K562 (cell line): ENCODE measurements at regions not wholly inside any gene's neighbourhood (a gene's known extent, or its start where the extent isn't known, plus 50 kb on each side); places are given as distances from the start of the nearest gene placed in this dataset.

ENCODE experiments used
- ATAC-seq: fragments of 200-7000 bp; cut with Tn5 transposase; 3 replicates; pipeline ENCODE4 v1.9.1; 2020; ENCODE audit warnings: moderate library complexity
- BruUV-seq: library from RNA; stranded (reverse); fragments of 400-500 nt; replicated peaks from 2 replicates; lab custom pipeline; 2021; lab: Mats Ljungman, UMichigan
- CTCF ChIA-PET: fragments of 300-600 bp; formaldehyde crosslinking; extraction: SDS; loops from one replicate; lab custom pipeline; 2021; ENCODE audit warnings: low intra/inter-chr PET ratio; lab: Yijun Ruan, JAX
- POLR2A ChIA-PET: fragments of 300-600, 350-650 bp; sonication (Branson Sonifier 250); formaldehyde crosslinking; extraction: SDS; loops from one replicate; lab custom pipeline; 2021; ENCODE audit warnings: antibody characterized with exemption, inconsistent platforms; lab: Yijun Ruan, JAX
- DNase-seq, 4 experiments: peaks; one replicate each; pipeline versions ENCODE4 v3.0.0 to v3.0.0-alpha.2; 2011 to 2018; ENCODE audit warnings: low spot score in 3 of 4, mixed read lengths in 3 of 4; ENCODE audit errors: extremely low read depth in 1 of 4
- FAIRE-seq: peaks from 2 replicates; lab custom pipeline; 2011; peaks lifted over from hg19 to GRCh38; lab: Jason Lieb, UNC
- H2AFZ ChIP-seq: 2 replicates; pipeline ENCODE4 v1.6.0; 2011; ENCODE audit warnings: low read depth, low read length, control low read depth, inconsistent platforms
- H3K27ac ChIP-seq: fragments of 200-600 bp; 3 replicates; pipeline ENCODE4 v1.8.0; 2011; ENCODE audit warnings: low read depth, mild to moderate bottlenecking, control low read depth, inconsistent platforms, low read length, moderate library complexity, mixed read lengths; ENCODE audit errors: extremely low read depth
- H3K27me3 ChIP-seq, 2 experiments: fragments of 300-600 bp in 1 of 2; 2 replicates in 1 of 2; 3 replicates in 1 of 2; pipeline versions ENCODE4 v1.6.0 to v1.8.0; 2011; ENCODE audit warnings: inconsistent platforms in 2 of 2, low read length in 2 of 2, mild to moderate bottlenecking in 1 of 2, mixed read lengths in 1 of 2, moderate library complexity in 1 of 2; ENCODE audit not compliant: control insufficient read depth in 2 of 2, insufficient read depth in 2 of 2
- H3K36me3 ChIP-seq: fragments of 300-600 bp; 3 replicates; pipeline ENCODE4 v1.8.0; 2011; ENCODE audit warnings: mild to moderate bottlenecking, low read length, inconsistent platforms; ENCODE audit not compliant: control insufficient read depth, insufficient read depth
- H3K4me1 ChIP-seq, 2 experiments: fragments of 200-600 bp in 1 of 2; replicated peaks in 1 of 2; 2 replicates in 1 of 2; 3 replicates in 1 of 2; pipeline versions ENCODE4 v1.5.1 to v1.8.0; 2011; ENCODE audit warnings: inconsistent platforms in 2 of 2, low read length in 2 of 2, mild to moderate bottlenecking in 1 of 2, mixed read lengths in 1 of 2, moderate library complexity in 1 of 2; ENCODE audit not compliant: control insufficient read depth in 2 of 2, insufficient read depth in 2 of 2
- H3K4me2 ChIP-seq: 2 replicates; pipeline ENCODE4 v1.6.1; 2011; ENCODE audit warnings: low read length, control low read depth, inconsistent platforms, mixed read lengths; ENCODE audit not compliant: insufficient read depth
- H3K4me3 ChIP-seq: fragments of 200-600 bp; sonication (generic), shearing (Covaris generic); 2 replicates; pipeline ENCODE4 v1.5.1; 2016; ENCODE audit warnings: control low read depth, inconsistent platforms
- H3K79me2 ChIP-seq: fragments of 200-600 bp; 3 replicates; pipeline ENCODE4 v1.8.0; 2011; ENCODE audit warnings: low read length, inconsistent platforms; ENCODE audit not compliant: control insufficient read depth, insufficient read depth
- H3K9ac ChIP-seq, 2 experiments: 2 replicates each; pipeline versions ENCODE4 v1.6.0 to v1.6.1; 2011; ENCODE audit warnings: low read depth in 2 of 2, low read length in 2 of 2, control low read depth in 1 of 2, inconsistent platforms in 1 of 2, mild to moderate bottlenecking in 1 of 2, mixed read lengths in 1 of 2; ENCODE audit not compliant: insufficient read depth in 1 of 2
- H3K9me1 ChIP-seq: one replicate; pipeline ENCODE4 v1.6.0; 2011; ENCODE audit warnings: inconsistent platforms, mild to moderate bottlenecking, low read length, moderate library complexity; ENCODE audit not compliant: control insufficient read depth, insufficient read depth
- H3K9me3 ChIP-seq: replicated peaks from 2 replicates; pipeline ENCODE4 v1.5.1; 2011; ENCODE audit warnings: low read depth, low read length, inconsistent platforms; ENCODE audit not compliant: control insufficient read depth, insufficient read depth
- H4K20me1 ChIP-seq: replicated peaks from 2 replicates; pipeline ENCODE4 v1.6.1; 2011; ENCODE audit warnings: low read length, inconsistent platforms, mixed read lengths; ENCODE audit not compliant: control insufficient read depth, insufficient read depth
- BDP1 ChIP-seq: IDR thresholded peaks from 3 replicates; pipeline ENCODE4 v1.6.1; 2011; ENCODE audit not compliant: insufficient read length, insufficient read depth
- MAFG ChIP-seq: fragments of 450-650 bp; conservative IDR thresholded peaks from 2 replicates; pipeline ENCODE4 v1.6.1; 2016; ENCODE audit warnings: missing genetic modification characterization, missing compliant biosample characterization
- MEF2A ChIP-seq: IDR thresholded peaks from 2 replicates; pipeline ENCODE4 v1.6.1; 2011; ENCODE audit warnings: low read depth, mild to moderate bottlenecking, low read length, moderate library complexity; ENCODE audit not compliant: control insufficient read depth
- SUPT5H ChIP-seq: fragments of 450-650 bp; IDR thresholded peaks from 2 replicates; pipeline ENCODE4 v1.6.1; 2016
- TAF7 ChIP-seq: fragments of 450-650 bp; IDR thresholded peaks from 2 replicates; pipeline ENCODE4 v1.6.1; 2016; ENCODE audit warnings: missing genetic modification characterization, missing compliant biosample characterization
- XRCC3 ChIP-seq: fragments of 450-650 bp; IDR thresholded peaks from 2 replicates; pipeline ENCODE4 v1.6.1; 2017; ENCODE audit warnings: mild to moderate bottlenecking, moderate library complexity
- ZNF197 ChIP-seq: fragments of 200-800 bp; sonication (Bioruptor generic); IDR thresholded peaks from 2 replicates; pipeline ENCODE4 v1.6.1; 2016; ENCODE audit warnings: low read depth, missing genetic modification characterization, missing compliant biosample characterization
- ZSCAN32 ChIP-seq: fragments of 450-650 bp; formaldehyde crosslinking; IDR thresholded peaks from 2 replicates; pipeline ENCODE4 v1.4.0; 2020; ENCODE audit warnings: mild to moderate bottlenecking, moderate library complexity
- WGBS: fragments of 100-300 bp; shearing (Covaris generic); methylation state at CpG from one replicate; pipeline ENCODE4 v1.1.6; 2016; ENCODE audit warnings: low coverage, mixed read lengths; ENCODE audit not compliant: insufficient coverage; ENCODE audit errors: missing lambda C conversion rate; 5-methylcytosine and 5-hydroxymethylcytosine counted together
- in situ Hi-C: fragments of 300-500 bp; cut with MboI; formaldehyde crosslinking; loops from 4 replicates; pipeline ENCODE4 v1.15.0; 2018; ENCODE audit warnings: inconsistent platforms, mixed read lengths
- intact Hi-C: fragments of 100-400 bp; cut with micrococcal nuclease; formaldehyde crosslinking; loops from 2 replicates; pipeline ENCODE4 v1.14.2; 2022
- TF ChIP-seq, protein P1 (sequence below): sonication (generic); formaldehyde crosslinking; IDR thresholded peaks from 2 replicates; pipeline ENCODE4 v1.8.0; 2022; ENCODE audit warnings: missing genetic modification reagents, mild to moderate bottlenecking, borderline replicate concordance
- TF ChIP-seq, protein P2 (sequence below): fragments of 450-650 bp; IDR thresholded peaks from 2 replicates; pipeline ENCODE4 v1.6.1; 2016; ENCODE audit warnings: mild to moderate bottlenecking, moderate library complexity

DNA sequence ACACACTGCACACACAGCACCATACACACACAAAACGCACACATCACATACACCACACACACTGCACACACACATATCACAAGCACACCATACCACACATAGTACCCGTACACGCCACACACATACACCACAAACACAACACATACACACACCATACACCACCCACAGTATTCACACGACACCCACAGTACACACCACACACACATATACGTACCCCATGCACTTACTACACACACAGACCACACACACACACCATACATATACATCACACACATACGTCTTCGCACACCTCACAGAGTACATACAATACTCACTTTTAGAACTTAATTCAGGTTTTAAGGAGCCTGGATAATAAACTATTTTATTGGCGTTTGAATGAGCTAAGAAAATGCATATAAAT, 1805.3 kb upstream of the DEFB115 start:
- intact Hi-C loops (no loop called here), in situ Hi-C loops (no loop called here)
- POLR2A ChIA-PET, result no interaction called here
- TF ChIP-seq BDP1, result no peak
- TF ChIP-seq, protein P1, sequence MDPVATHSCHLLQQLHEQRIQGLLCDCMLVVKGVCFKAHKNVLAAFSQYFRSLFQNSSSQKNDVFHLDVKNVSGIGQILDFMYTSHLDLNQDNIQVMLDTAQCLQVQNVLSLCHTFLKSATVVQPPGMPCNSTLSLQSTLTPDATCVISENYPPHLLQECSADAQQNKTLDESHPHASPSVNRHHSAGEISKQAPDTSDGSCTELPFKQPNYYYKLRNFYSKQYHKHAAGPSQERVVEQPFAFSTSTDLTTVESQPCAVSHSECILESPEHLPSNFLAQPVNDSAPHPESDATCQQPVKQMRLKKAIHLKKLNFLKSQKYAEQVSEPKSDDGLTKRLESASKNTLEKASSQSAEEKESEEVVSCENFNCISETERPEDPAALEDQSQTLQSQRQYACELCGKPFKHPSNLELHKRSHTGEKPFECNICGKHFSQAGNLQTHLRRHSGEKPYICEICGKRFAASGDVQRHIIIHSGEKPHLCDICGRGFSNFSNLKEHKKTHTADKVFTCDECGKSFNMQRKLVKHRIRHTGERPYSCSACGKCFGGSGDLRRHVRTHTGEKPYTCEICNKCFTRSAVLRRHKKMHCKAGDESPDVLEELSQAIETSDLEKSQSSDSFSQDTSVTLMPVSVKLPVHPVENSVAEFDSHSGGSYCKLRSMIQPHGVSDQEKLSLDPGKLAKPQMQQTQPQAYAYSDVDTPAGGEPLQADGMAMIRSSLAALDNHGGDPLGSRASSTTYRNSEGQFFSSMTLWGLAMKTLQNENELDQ (CRISPR knock-in tag), result no peak
- no peak for TF ChIP-seq MEF2A
- no peak for TF ChIP-seq TAF7 (tag)
- TF ChIP-seq, protein P2, sequence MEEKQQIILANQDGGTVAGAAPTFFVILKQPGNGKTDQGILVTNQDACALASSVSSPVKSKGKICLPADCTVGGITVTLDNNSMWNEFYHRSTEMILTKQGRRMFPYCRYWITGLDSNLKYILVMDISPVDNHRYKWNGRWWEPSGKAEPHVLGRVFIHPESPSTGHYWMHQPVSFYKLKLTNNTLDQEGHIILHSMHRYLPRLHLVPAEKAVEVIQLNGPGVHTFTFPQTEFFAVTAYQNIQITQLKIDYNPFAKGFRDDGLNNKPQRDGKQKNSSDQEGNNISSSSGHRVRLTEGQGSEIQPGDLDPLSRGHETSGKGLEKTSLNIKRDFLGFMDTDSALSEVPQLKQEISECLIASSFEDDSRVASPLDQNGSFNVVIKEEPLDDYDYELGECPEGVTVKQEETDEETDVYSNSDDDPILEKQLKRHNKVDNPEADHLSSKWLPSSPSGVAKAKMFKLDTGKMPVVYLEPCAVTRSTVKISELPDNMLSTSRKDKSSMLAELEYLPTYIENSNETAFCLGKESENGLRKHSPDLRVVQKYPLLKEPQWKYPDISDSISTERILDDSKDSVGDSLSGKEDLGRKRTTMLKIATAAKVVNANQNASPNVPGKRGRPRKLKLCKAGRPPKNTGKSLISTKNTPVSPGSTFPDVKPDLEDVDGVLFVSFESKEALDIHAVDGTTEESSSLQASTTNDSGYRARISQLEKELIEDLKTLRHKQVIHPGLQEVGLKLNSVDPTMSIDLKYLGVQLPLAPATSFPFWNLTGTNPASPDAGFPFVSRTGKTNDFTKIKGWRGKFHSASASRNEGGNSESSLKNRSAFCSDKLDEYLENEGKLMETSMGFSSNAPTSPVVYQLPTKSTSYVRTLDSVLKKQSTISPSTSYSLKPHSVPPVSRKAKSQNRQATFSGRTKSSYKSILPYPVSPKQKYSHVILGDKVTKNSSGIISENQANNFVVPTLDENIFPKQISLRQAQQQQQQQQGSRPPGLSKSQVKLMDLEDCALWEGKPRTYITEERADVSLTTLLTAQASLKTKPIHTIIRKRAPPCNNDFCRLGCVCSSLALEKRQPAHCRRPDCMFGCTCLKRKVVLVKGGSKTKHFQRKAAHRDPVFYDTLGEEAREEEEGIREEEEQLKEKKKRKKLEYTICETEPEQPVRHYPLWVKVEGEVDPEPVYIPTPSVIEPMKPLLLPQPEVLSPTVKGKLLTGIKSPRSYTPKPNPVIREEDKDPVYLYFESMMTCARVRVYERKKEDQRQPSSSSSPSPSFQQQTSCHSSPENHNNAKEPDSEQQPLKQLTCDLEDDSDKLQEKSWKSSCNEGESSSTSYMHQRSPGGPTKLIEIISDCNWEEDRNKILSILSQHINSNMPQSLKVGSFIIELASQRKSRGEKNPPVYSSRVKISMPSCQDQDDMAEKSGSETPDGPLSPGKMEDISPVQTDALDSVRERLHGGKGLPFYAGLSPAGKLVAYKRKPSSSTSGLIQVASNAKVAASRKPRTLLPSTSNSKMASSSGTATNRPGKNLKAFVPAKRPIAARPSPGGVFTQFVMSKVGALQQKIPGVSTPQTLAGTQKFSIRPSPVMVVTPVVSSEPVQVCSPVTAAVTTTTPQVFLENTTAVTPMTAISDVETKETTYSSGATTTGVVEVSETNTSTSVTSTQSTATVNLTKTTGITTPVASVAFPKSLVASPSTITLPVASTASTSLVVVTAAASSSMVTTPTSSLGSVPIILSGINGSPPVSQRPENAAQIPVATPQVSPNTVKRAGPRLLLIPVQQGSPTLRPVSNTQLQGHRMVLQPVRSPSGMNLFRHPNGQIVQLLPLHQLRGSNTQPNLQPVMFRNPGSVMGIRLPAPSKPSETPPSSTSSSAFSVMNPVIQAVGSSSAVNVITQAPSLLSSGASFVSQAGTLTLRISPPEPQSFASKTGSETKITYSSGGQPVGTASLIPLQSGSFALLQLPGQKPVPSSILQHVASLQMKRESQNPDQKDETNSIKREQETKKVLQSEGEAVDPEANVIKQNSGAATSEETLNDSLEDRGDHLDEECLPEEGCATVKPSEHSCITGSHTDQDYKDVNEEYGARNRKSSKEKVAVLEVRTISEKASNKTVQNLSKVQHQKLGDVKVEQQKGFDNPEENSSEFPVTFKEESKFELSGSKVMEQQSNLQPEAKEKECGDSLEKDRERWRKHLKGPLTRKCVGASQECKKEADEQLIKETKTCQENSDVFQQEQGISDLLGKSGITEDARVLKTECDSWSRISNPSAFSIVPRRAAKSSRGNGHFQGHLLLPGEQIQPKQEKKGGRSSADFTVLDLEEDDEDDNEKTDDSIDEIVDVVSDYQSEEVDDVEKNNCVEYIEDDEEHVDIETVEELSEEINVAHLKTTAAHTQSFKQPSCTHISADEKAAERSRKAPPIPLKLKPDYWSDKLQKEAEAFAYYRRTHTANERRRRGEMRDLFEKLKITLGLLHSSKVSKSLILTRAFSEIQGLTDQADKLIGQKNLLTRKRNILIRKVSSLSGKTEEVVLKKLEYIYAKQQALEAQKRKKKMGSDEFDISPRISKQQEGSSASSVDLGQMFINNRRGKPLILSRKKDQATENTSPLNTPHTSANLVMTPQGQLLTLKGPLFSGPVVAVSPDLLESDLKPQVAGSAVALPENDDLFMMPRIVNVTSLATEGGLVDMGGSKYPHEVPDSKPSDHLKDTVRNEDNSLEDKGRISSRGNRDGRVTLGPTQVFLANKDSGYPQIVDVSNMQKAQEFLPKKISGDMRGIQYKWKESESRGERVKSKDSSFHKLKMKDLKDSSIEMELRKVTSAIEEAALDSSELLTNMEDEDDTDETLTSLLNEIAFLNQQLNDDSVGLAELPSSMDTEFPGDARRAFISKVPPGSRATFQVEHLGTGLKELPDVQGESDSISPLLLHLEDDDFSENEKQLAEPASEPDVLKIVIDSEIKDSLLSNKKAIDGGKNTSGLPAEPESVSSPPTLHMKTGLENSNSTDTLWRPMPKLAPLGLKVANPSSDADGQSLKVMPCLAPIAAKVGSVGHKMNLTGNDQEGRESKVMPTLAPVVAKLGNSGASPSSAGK, result no peak
- TF ChIP-seq XRCC3, result no peak
- no peak for TF ChIP-seq ZNF197 (CRISPR knock-in tag)
- no peak for TF ChIP-seq ZSCAN32 (CRISPR knock-in tag)
- TF ChIP-seq SUPT5H, result no peak
- TF ChIP-seq MAFG (tag), result no peak

More for the DNA sequence above, 1805.3 kb upstream of the DEFB115 start:
- no peak overlapping the region for H3K27ac ChIP-seq
- no peak for ATAC-seq
- H4K20me1 ChIP-seq, result no peaks in the 10 kb centered on the region
- no peaks in the 10 kb centered on the region for H3K9me3 ChIP-seq
- no peak overlapping the region for H3K9ac ChIP-seq
- no peaks in the 10 kb centered on the region for H3K9me1 ChIP-seq
- BruUV-seq, result no TSS peak
- H3K36me3 ChIP-seq, result no peaks in the 10 kb centered on the region
- H3K27me3 ChIP-seq, result no peaks in the 10 kb centered on the region; a peak in 1 of 5 replicates
- H3K4me3 ChIP-seq, result no peak overlapping the region
- H3K79me2 ChIP-seq, result no peaks in the 10 kb centered on the region
- H3K4me1 ChIP-seq, result no peaks in the 10 kb centered on the region; a peak in 1 of 5 replicates
- no peak overlapping the region for H2AFZ ChIP-seq
- no peak for FAIRE-seq
- DNase-seq, result no peak
- 2% methylated on average over 5 of the region's 8 CpGs for WGBS
- H3K4me2 ChIP-seq, result no peak overlapping the region
- CTCF ChIA-PET, result no interaction called here
